HG03196 (cell line): ENCODE measurements at regions not wholly inside any gene's neighbourhood (a gene's known extent, or its start where the extent isn't known, plus 50 kb on each side); places are given as distances from the start of the nearest gene placed in this dataset.
A peak's percentile ranks its signal among the peaks of the same experiment; 100 is the strongest.
"Not testable (repeated sequence)": the region's sequence is repeated elsewhere in the genome, so short reads cannot be mapped to it uniquely, and the experiment has no call there.

Experiments
- ATAC-seq: cut with Tn5 transposase; IDR thresholded peaks from one replicate; pipeline ENCODE4 v1.9.1; 2021; ENCODE audit not compliant: unreplicated experiment

GRCh38 chr5:21071421-21071820 lies 1083.4 kb upstream of the CDH18 start:
- ATAC-seq, result no peak

- no peak for ATAC-seq
Observed at GRCh38 chr5:21070858-21071257, 1082.9 kb upstream of the CDH18 start.

- ATAC-seq, result no peak
Observed at GRCh38 chr5:21067724-21068123, 1079.7 kb upstream of the CDH18 start.

GRCh38 chr5:21063146-21063545 lies 1075.1 kb upstream of the CDH18 start:
- no peak for ATAC-seq

GRCh38 chr5:21058289-21058688 lies 1070.3 kb upstream of the CDH18 start:
- peak; percentile 98 for ATAC-seq

- no peak for ATAC-seq
Observed at GRCh38 chr5:21051945-21052344, 1063.9 kb upstream of the CDH18 start.

GRCh38 chr5:21049901-21050300 lies 1061.9 kb upstream of the CDH18 start:
- no peak for ATAC-seq

GRCh38 chr5:21030981-21031380 lies 1043.0 kb upstream of the CDH18 start:
- ATAC-seq, result no peak

- no peak for ATAC-seq
Observed at GRCh38 chr5:21024966-21025365, 1037.0 kb upstream of the CDH18 start.

GRCh38 chr5:21013237-21013636 lies 1025.2 kb upstream of the CDH18 start:
- no peak for ATAC-seq

- no peak for ATAC-seq
Observed at GRCh38 chr5:21007781-21008180, 1019.8 kb upstream of the CDH18 start.

- ATAC-seq, result not testable (repeated sequence)
Observed at GRCh38 chr5:20988933-20989332, 1000.9 kb upstream of the CDH18 start.

GRCh38 chr5:20985754-20986153 lies 997.8 kb upstream of the CDH18 start:
- no peak for ATAC-seq

GRCh38 chr5:20974426-20974825 lies 986.4 kb upstream of the CDH18 start:
- no peak for ATAC-seq

GRCh38 chr5:20972419-20972925 lies 984.5 kb upstream of the CDH18 start:
- peak; percentile 62 for ATAC-seq

GRCh38 chr5:20959347-20959746 lies 971.3 kb upstream of the CDH18 start:
- ATAC-seq, result no peak

GRCh38 chr5:20958641-20959040 lies 970.6 kb upstream of the CDH18 start:
- ATAC-seq, result no peak

- no peak for ATAC-seq
Observed at GRCh38 chr5:20956134-20956533, 968.1 kb upstream of the CDH18 start.

GRCh38 chr5:20949636-20950035 lies 961.6 kb upstream of the CDH18 start:
- ATAC-seq, result no peak

- ATAC-seq, result not testable (repeated sequence)
Observed at GRCh38 chr5:20943183-20943971, 955.4 kb upstream of the CDH18 start.

GRCh38 chr5:20942603-20943002 lies 954.6 kb upstream of the CDH18 start:
- ATAC-seq, result not testable (repeated sequence)

GRCh38 chr5:20940786-20941185 lies 952.8 kb upstream of the CDH18 start:
- not testable (repeated sequence) for ATAC-seq

- not testable (repeated sequence) for ATAC-seq
Observed at GRCh38 chr5:20890936-20891335, 902.9 kb upstream of the CDH18 start.
